ENCODE measurements at regions not wholly inside any gene's neighbourhood (a gene's known extent, or its start where the extent isn't known, plus 50 kb on each side); places are given as distances from the start of the nearest gene placed in this dataset.

GRCh38 chr16:52652033-52652432, 105.1 kb upstream of the TOX3 start:
- H3K27me3 ChIP-seq, result no peaks in the 10 kb centered on the region
- no peak overlapping the region for H3K4me3 ChIP-seq (replicated peaks in 1 of 3)
- intact Hi-C loops (cut with DNase I), result no loop called here
- no peaks in the 10 kb centered on the region for H3K9me3 ChIP-seq
- TF ChIP-seq POLR2A (IDR thresholded peaks at IDR 0.05), result no peak
- TF ChIP-seq, protein P1, sequence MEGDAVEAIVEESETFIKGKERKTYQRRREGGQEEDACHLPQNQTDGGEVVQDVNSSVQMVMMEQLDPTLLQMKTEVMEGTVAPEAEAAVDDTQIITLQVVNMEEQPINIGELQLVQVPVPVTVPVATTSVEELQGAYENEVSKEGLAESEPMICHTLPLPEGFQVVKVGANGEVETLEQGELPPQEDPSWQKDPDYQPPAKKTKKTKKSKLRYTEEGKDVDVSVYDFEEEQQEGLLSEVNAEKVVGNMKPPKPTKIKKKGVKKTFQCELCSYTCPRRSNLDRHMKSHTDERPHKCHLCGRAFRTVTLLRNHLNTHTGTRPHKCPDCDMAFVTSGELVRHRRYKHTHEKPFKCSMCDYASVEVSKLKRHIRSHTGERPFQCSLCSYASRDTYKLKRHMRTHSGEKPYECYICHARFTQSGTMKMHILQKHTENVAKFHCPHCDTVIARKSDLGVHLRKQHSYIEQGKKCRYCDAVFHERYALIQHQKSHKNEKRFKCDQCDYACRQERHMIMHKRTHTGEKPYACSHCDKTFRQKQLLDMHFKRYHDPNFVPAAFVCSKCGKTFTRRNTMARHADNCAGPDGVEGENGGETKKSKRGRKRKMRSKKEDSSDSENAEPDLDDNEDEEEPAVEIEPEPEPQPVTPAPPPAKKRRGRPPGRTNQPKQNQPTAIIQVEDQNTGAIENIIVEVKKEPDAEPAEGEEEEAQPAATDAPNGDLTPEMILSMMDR (IDR thresholded peaks at IDR 0.05), result no peak
- H3K4me1 ChIP-seq, result no peaks in the 10 kb centered on the region
- no peak overlapping the region for H3K27ac ChIP-seq
- no peak for DNase-seq
- 81% methylated on average over 4 of the region's 4 CpGs for WGBS, 2 donors
- no peaks in the 10 kb centered on the region for H3K36me3 ChIP-seq

GRCh38 chr16:52650789-52651188, 103.8 kb upstream of the TOX3 start:
- no peak for DNase-seq
- no peaks in the 10 kb centered on the region for H3K27me3 ChIP-seq
- 60 to 61% methylated on average over 3 of the region's 3 CpGs for WGBS, 2 donors
- H3K36me3 ChIP-seq, result no peaks in the 10 kb centered on the region
- no peak for TF ChIP-seq POLR2A (IDR thresholded peaks at IDR 0.05)
- TF ChIP-seq, protein P1 (IDR thresholded peaks at IDR 0.05), result no peak
- no peak overlapping the region for H3K27ac ChIP-seq
- no peaks in the 10 kb centered on the region for H3K9me3 ChIP-seq
- H3K4me3 ChIP-seq (replicated peaks in 1 of 3), result no peak overlapping the region
- intact Hi-C loops (cut with DNase I), result no loop called here
- no peaks in the 10 kb centered on the region for H3K4me1 ChIP-seq

GRCh38 chr16:52650318-52650717, 103.4 kb upstream of the TOX3 start:
- 74 to 84% methylated on average over 3 of the region's 3 CpGs for WGBS, 2 donors
- H3K4me1 ChIP-seq, result no peaks in the 10 kb centered on the region
- H3K4me3 ChIP-seq (replicated peaks in 1 of 3), result no peak overlapping the region
- TF ChIP-seq, protein P1 (IDR thresholded peaks at IDR 0.05), result no peak
- no peak for TF ChIP-seq POLR2A (IDR thresholded peaks at IDR 0.05)
- no peak overlapping the region for H3K27ac ChIP-seq
- DNase-seq, result no peak
- H3K9me3 ChIP-seq, result no peaks in the 10 kb centered on the region
- H3K27me3 ChIP-seq, result no peaks in the 10 kb centered on the region
- intact Hi-C loops (cut with DNase I), result no loop called here
- H3K36me3 ChIP-seq, result no peaks in the 10 kb centered on the region

- Histone ChIP-seq H3K9me3 (no peaks in the 10 kb centered on the region), H3K4me3 (replicated peaks in 1 of 3) (no peak overlapping the region), H3K36me3 (no peaks in the 10 kb centered on the region), H3K27me3 (no peaks in the 10 kb centered on the region), H3K27ac (no peak overlapping the region), H3K4me1 (no peaks in the 10 kb centered on the region)
- WGBS, 2 donors, result 39 to 42% methylated on average over 1 of the region's 1 CpG
- TF ChIP-seq, protein P1 (IDR thresholded peaks at IDR 0.05), result no peak
- TF ChIP-seq POLR2A (IDR thresholded peaks at IDR 0.05), result no peak
- intact Hi-C loops (cut with DNase I), result no loop called here
- no peak for DNase-seq
Observed at GRCh38 chr16:52649870-52650269, 102.9 kb upstream of the TOX3 start.

DNA sequence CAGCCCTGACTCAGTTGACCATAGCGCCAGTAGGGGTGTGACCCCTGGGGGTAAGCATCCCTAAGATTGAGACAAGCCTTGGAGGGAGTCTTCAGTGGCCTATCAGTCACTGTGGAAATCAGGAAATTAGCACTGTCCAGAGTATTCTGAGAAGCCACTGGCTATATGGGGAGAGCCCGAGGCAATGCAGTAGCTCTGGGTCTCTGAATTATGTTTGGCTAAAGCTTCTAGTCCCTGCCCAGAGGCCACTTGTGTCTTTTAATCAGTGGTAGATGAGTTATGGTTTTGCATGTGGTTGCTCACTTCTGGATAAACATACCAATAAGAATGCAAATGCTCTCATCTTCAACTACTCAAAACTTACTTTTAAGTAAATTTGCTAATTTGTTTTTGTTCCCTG, 100.6 kb upstream of the TOX3 start:
- no peak for DNase-seq
- intact Hi-C loops (cut with DNase I), result no loop called here
- H3K4me1 ChIP-seq, result no peaks in the 10 kb centered on the region
- H3K27ac ChIP-seq, result no peak overlapping the region
- H3K4me3 ChIP-seq (replicated peaks in 1 of 3), result no peak overlapping the region
- H3K9me3 ChIP-seq, result no peaks in the 10 kb centered on the region
- TF ChIP-seq POLR2A (IDR thresholded peaks at IDR 0.05), result no peak
- TF ChIP-seq, protein P1 (IDR thresholded peaks at IDR 0.05), result no peak
- H3K27me3 ChIP-seq, result no peaks in the 10 kb centered on the region
- 43 to 45% methylated on average over 2 of the region's 2 CpGs for WGBS, 2 donors
- no peaks in the 10 kb centered on the region for H3K36me3 ChIP-seq
